Activated T-cell treated with anti-CD3 and anti-CD28 coated beads, Interleukin-2, amount 50 U/mL, for 48 hours (primary cell): ENCODE measurements at regions not wholly inside any gene's neighbourhood (a gene's known extent, or its start where the extent isn't known, plus 50 kb on each side); places are given as distances from the start of the nearest gene placed in this dataset.
A peak's percentile ranks its signal among the peaks of the same experiment; 100 is the strongest.

Source experiments
- DNase-seq, 2 experiments: peaks; one replicate each; pipeline ENCODE4 v3.0.0-alpha.2; 2020

GRCh38 chr10:69741252-69741651 is 60.5 kb upstream of the COL13A1 start:
- DNase-seq, result no peak

GRCh38 chr10:69741671-69742355 is 59.9 kb upstream of the COL13A1 start:
- DNase-seq, result no peak

DNA sequence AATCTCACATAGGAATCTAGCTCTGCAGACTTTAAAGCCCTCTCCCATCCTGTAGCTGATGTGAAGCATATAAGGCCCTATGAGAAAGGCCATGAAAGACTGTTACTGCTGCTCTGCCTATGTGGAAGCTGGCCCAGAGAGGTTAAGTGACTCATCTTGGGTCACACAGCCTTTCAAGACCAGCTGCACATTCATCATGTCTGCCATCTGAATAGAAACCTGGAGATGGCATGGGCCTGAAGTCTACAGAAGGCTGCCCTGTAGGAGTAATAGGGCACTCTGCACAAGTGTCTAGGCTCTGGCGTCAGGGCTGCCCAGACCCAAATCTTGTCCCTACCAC is 59.4 kb upstream of the COL13A1 start:
- DNase-seq, result no peak

DNA sequence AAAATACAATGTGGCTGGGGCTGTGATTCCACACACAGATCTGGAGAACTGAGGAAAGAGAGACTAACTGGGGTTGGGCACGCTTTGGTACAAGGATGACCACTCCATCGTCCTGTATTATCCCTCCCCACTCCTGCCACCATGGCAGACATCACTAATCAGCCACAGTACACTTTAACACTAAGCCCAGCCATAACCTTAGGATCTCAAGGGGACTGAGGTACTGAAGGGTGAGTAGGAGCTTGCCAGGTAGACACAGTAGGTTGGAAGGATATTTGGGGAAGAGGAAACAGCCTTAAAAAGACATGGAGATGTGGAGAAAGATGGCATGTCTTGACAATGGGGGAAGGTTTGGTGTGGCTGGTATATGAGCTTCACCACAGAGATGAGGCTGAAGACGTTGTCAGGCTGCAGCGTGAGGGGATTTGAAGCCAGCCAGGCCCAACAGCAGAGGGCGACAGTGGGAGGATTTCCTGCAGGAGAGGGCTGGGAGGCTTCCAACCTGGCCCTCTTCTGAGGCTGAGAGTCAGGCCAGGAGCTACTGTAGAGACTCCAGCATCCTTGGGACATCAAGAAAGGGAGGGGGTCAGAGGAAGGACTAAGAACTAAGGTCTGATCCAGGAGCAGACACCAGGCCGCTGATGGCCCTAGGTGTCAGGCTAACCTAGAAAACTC is 58.6 kb upstream of the COL13A1 start:
- peak; percentile 42 to 56 for DNase-seq

- no peak for DNase-seq
Measured at GRCh38 chr10:69744971-69745370, 56.7 kb upstream of the COL13A1 start.

DNA sequence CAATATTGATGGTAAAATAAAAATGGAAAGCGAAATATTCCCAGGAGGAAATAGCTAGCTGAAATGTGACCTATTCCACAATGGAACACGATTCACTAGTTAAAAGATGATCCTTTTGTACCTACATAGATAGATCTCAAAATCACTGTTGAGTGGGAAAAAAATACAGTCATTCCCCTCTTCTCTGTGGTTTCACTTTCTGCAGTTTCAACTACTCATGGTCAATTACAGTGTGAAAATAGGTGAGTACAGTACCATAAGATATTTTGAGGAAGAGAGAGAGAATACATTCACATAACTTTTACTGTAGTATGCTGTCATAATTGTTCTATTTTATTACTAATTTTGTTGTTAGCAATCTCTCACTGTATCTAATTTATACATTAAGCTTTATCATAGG is 56.0 kb upstream of the COL13A1 start:
- DNase-seq, result no peak

DNA sequence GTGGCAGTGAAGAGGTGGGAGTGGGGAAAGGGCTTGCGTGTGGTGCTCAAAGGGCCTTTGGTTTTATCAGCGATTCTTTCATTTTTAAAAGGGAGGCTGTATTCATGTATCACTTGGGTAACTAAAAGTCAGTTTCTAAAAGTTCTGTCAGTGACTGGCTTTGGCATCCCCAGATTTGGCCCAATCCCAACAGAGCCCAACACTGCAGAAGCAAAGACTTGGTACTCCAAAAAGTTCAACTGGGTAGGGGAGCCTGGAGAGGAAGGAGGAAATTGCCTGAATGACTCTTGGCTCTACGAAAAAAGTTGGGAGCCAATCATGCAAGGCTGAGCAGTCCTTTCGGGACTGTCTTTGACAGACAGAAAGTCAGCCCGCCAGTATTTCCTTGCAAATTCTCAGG is 54.5 kb upstream of the COL13A1 start:
- DNase-seq, result no peak

DNA sequence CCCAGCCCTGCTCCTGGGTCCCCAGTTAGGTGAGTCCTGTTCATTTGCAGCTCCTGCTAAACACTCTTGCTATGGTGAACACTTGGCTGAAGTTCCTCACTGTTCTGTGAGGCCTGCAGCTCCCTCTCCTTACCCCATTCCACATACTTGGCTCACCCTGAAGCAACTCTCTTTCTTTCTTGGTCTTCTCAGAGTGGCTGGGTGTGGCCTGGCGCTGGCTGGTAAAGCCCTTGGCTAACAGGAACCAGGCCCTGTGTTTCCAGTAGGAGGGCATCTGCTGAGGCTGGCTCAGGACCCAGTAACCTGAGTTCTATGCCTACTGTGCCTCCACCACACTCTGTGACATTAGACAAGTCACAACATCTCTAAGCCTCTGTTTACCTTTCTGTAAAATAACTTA is 53.1 kb upstream of the COL13A1 start:
- DNase-seq, result no peak

DNA sequence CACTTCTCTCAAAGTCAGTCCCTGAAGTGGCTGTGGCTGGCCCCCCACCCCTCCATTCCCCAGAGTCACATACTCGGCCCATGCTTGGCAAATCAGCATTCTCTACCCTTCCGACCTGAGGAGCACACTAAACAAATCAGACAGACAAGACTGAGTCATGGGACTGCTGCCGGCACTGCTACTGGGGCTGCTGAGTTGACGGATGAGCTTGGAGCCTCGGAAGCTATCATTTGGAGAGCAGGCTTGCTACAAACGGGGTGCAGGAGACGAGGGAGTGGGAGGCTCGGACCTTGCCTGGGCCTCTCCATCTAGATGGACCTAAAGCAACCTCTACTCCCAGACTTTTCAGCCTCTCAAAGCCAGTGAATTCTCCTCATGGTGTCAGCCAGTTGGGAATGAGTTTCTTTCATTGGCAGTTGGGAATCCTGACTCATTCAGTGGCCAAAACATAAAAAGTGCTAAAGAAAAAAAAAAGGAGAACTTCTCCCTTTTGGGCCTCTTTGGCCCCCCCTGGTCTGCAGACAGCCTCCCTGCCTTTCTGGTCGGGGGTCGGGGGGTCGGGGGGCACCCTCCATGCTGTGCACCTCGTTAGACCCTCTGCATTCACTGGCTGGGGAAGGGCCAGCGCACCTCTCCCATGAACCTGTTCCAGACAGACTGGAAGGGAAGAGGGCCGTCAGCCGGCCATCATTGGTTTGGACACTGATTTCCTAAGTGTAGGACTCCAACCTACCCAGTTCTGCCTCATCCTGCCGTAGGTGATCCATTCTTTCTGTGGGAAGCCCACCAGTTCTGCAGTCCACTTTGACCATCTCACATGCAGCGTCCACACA is 52.3 kb upstream of the COL13A1 start:
- DNase-seq, result no peak

- no peak for DNase-seq
Measured at GRCh38 chr10:69750011-69750373, 51.7 kb upstream of the COL13A1 start.

GRCh38 chr10:69750725-69751124 is 51.0 kb upstream of the COL13A1 start:
- no peak for DNase-seq

DNA sequence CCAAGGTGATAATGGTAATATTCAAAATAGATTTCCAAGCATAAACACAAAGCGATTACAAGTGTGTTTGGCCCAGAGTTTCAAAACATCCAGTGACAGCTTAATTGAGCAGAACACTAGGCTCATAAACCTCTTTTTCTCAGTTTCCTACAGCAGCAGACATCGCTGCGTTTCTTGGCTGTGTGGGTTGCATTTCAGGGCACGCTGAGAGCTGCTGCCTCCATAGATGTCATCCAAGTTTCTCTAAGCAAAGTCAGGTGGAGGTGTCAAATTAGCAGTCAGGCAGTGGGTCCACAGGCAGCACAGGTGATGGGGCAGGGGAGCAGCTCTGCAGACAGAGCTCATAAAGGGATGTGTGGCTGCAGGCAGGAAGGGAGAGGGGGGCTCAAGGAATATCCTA is 50.5 kb upstream of the COL13A1 start:
- no peak for DNase-seq
